ENCODE measurements at regions not wholly inside any gene's neighbourhood (a gene's known extent, or its start where the extent isn't known, plus 50 kb on each side); places are given as distances from the start of the nearest gene placed in this dataset.

- Histone ChIP-seq H3K36me3 (ENCODE audit: insufficient read depth, low read length) (no peaks in the 10 kb centered on the region), H3K9ac (ENCODE audit: low read depth, low read length, poor library complexity, severe bottlenecking) (no peak overlapping the region), H3K4me2 (ENCODE audit: low read depth, low read length, poor library complexity, severe bottlenecking) (no peak overlapping the region), H3K9me3 (ENCODE audit: insufficient read depth, low read depth, low read length) (peaks cover 6% of the 10 kb centered on the region; the same call in 1 of the 2 replicates), H3K79me2 (ENCODE audit: insufficient read depth, low read length) (no peaks in the 10 kb centered on the region), H3F3A (ENCODE audit: low read depth) (no peaks in the 10 kb centered on the region), H2AFZ (ENCODE audit: low read length) (no peak overlapping the region), H3K9me2 (replicated peaks; ENCODE audit: low read depth, low read length) (no peaks in the 10 kb centered on the region), H3K4me1 (ENCODE audit: insufficient read depth, low read length, poor library complexity, severe bottlenecking) (no peaks in the 10 kb centered on the region), H3K4me3 (ENCODE audit: low read length, poor library complexity, severe bottlenecking) (no peak overlapping the region), H3K27me3 (ENCODE audit: insufficient read depth, low read length, poor library complexity, severe bottlenecking) (no peaks in the 10 kb centered on the region), H4K20me1 (ENCODE audit: insufficient read depth, low read length, poor library complexity, severe bottlenecking) (no peaks in the 10 kb centered on the region)
- TF ChIP-seq CTCF (conservative IDR thresholded peaks at IDR 0.05; ENCODE audit: low read length) (no peak), EZH2phosphoT487 (IDR thresholded peaks at IDR 0.05; ENCODE audit: borderline replicate concordance) (no peak)
Measured at GRCh38 chr20:48538856-48539255, 288.9 kb downstream of the PREX1 start.

GRCh38 chr20:48538058-48538825, 289.6 kb downstream of the PREX1 start:
- Histone ChIP-seq H3K4me1 (ENCODE audit: insufficient read depth, low read length, poor library complexity, severe bottlenecking) (no peaks in the 10 kb centered on the region), H4K20me1 (ENCODE audit: insufficient read depth, low read length, poor library complexity, severe bottlenecking) (no peaks in the 10 kb centered on the region), H3K4me2 (ENCODE audit: low read depth, low read length, poor library complexity, severe bottlenecking) (no peak overlapping the region), H3K9me3 (ENCODE audit: insufficient read depth, low read depth, low read length) (peaks cover 4% of the 10 kb centered on the region; the same call in 1 of the 2 replicates), H3K9me2 (replicated peaks; ENCODE audit: low read depth, low read length) (no peaks in the 10 kb centered on the region), H3F3A (ENCODE audit: low read depth) (no peaks in the 10 kb centered on the region), H3K36me3 (ENCODE audit: insufficient read depth, low read length) (no peaks in the 10 kb centered on the region), H2AFZ (ENCODE audit: low read length) (no peak overlapping the region), H3K79me2 (ENCODE audit: insufficient read depth, low read length) (no peaks in the 10 kb centered on the region), H3K9ac (ENCODE audit: low read depth, low read length, poor library complexity, severe bottlenecking) (no peak overlapping the region), H3K4me3 (ENCODE audit: low read length, poor library complexity, severe bottlenecking) (no peak overlapping the region), H3K27me3 (ENCODE audit: insufficient read depth, low read length, poor library complexity, severe bottlenecking) (no peaks in the 10 kb centered on the region)
- no peak for TF ChIP-seq EZH2phosphoT487 (IDR thresholded peaks at IDR 0.05; ENCODE audit: borderline replicate concordance)
- TF ChIP-seq CTCF (conservative IDR thresholded peaks at IDR 0.05; ENCODE audit: low read length), result no peak

- Histone ChIP-seq H3F3A (ENCODE audit: low read depth) (no peaks in the 10 kb centered on the region), H3K4me2 (ENCODE audit: low read depth, low read length, poor library complexity, severe bottlenecking) (no peak overlapping the region), H3K4me1 (ENCODE audit: insufficient read depth, low read length, poor library complexity, severe bottlenecking) (no peaks in the 10 kb centered on the region), H4K20me1 (ENCODE audit: insufficient read depth, low read length, poor library complexity, severe bottlenecking) (no peaks in the 10 kb centered on the region), H3K4me3 (ENCODE audit: low read length, poor library complexity, severe bottlenecking) (no peak overlapping the region), H2AFZ (ENCODE audit: low read length) (no peak overlapping the region), H3K79me2 (ENCODE audit: insufficient read depth, low read length) (no peaks in the 10 kb centered on the region), H3K9me2 (replicated peaks; ENCODE audit: low read depth, low read length) (no peaks in the 10 kb centered on the region), H3K9me3 (ENCODE audit: insufficient read depth, low read depth, low read length) (no peaks in the 10 kb centered on the region), H3K9ac (ENCODE audit: low read depth, low read length, poor library complexity, severe bottlenecking) (no peak overlapping the region), H3K27me3 (ENCODE audit: insufficient read depth, low read length, poor library complexity, severe bottlenecking) (no peaks in the 10 kb centered on the region), H3K36me3 (ENCODE audit: insufficient read depth, low read length) (no peaks in the 10 kb centered on the region)
- TF ChIP-seq EZH2phosphoT487 (IDR thresholded peaks at IDR 0.05; ENCODE audit: borderline replicate concordance) (no peak), CTCF (conservative IDR thresholded peaks at IDR 0.05; ENCODE audit: low read length) (no peak)
Measured at GRCh38 chr20:48536206-48536605, 291.6 kb downstream of the PREX1 start.
